BE2C (cell line): ENCODE measurements at regions not wholly inside any gene's neighbourhood (a gene's known extent, or its start where the extent isn't known, plus 50 kb on each side); places are given as distances from the start of the nearest gene placed in this dataset.

Experiments
- DNase-seq: peaks from one replicate; pipeline ENCODE4 v3.0.0-alpha.2; 2020
- H3K27me3 ChIP-seq: fragments of 250-450 bp; sonication (Bioruptor Pico); 2 replicates; pipeline ENCODE4 v1.5.1; 2020; ENCODE audit warnings: mild to moderate bottlenecking
- H3K36me3 ChIP-seq: fragments of 250-450 bp; sonication (Bioruptor Pico); 2 replicates; pipeline ENCODE4 v1.5.1; 2020; ENCODE audit warnings: mild to moderate bottlenecking
- H3K4me1 ChIP-seq: fragments of 250-450 bp; sonication (Bioruptor Pico); 2 replicates; pipeline ENCODE4 v1.5.1; 2020
- H3K4me3 ChIP-seq: 2 replicates; pipeline ENCODE4 v1.5.1; 2011; ENCODE audit warnings: low read depth, low read length
- H3K9me3 ChIP-seq: fragments of 250-450 bp; sonication (Bioruptor Pico); 2 replicates; pipeline ENCODE4 v1.5.1; 2020
- TF ChIP-seq, protein P1 (sequence below): IDR thresholded peaks from 2 replicates; pipeline ENCODE4 v1.5.1; 2012; ENCODE audit warnings: mild to moderate bottlenecking, low read depth, low read length

DNA sequence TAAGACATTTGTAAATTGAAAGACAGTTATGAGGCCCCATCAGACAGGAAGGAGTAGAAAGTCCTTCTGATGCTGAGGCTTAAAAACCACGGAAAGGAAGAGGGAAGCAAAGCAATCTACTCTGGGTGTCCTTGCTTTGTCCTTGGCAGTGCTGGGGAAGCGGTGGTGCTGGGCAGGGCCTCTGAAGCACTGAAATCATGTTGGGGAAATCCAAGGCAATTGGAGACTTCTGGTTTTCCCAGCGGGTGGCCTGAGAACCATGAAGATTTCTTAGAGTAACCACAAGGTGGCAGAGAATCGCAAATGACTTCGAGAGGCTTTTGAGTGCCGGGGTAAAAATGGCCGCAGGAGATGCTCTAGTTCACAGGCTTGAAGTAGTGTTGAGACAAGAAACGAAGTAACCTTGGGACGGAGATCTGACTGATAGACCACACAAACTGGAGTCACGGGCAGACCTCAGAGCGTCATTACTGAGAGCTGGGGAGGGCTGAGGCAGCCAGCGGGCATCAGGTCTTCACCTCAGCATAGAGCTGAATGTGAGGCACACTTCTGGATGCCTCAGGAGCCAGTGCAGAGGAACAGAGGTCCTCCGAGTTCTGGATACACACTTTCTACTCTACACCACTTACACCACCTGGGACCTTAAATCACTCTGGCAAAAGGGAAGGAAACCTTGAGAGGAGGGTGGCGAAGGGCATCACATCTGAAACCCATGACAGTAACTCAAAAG lies 130.7 kb upstream of the GPRIN3 start:
- H3K9me3 ChIP-seq: no peaks in the 10 kb centered on the region
- H3K4me3 ChIP-seq: peak overlapping the region; percentile 14; the same call in 1 of the 2 replicates
- peak; percentile 51 for DNase-seq
- H3K36me3 ChIP-seq: no peaks in the 10 kb centered on the region
- H3K4me1 ChIP-seq: no peaks in the 10 kb centered on the region
- TF ChIP-seq, protein P1, sequence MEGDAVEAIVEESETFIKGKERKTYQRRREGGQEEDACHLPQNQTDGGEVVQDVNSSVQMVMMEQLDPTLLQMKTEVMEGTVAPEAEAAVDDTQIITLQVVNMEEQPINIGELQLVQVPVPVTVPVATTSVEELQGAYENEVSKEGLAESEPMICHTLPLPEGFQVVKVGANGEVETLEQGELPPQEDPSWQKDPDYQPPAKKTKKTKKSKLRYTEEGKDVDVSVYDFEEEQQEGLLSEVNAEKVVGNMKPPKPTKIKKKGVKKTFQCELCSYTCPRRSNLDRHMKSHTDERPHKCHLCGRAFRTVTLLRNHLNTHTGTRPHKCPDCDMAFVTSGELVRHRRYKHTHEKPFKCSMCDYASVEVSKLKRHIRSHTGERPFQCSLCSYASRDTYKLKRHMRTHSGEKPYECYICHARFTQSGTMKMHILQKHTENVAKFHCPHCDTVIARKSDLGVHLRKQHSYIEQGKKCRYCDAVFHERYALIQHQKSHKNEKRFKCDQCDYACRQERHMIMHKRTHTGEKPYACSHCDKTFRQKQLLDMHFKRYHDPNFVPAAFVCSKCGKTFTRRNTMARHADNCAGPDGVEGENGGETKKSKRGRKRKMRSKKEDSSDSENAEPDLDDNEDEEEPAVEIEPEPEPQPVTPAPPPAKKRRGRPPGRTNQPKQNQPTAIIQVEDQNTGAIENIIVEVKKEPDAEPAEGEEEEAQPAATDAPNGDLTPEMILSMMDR: peak; percentile 67
- peaks cover 4% of the 10 kb centered on the region; the same call in 1 of the 2 replicates for H3K27me3 ChIP-seq

DNA sequence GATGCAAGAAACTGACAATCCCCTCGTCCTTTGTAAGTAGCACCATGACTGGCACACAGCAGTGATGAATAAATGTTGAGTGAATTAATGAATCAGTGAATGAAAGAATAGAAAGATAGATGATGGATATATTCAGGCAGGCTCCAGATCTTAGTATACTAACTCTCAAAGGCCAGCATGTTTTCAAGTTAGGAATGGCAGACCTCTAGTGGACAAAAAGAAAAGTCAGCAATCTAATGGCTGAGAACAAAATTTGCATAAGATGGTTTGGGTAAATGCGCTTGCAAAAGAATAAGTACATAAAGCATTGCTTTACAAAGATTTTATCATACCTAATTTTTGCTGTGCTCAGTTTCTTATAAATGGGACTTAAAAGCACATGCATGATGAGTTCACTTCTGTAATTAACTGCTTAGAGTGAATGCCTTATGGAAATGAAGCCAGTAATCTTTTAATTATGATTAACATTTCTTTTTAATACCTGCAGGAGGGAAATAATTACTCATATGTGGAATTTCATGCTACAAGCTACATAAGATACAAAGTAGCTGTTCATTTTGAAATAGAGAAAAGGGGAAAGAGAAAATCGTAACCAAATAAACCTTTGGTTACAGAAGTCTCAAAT lies 126.9 kb upstream of the GPRIN3 start:
- TF ChIP-seq, protein P1: peak; percentile 80
- DNase-seq: no peak

DNA sequence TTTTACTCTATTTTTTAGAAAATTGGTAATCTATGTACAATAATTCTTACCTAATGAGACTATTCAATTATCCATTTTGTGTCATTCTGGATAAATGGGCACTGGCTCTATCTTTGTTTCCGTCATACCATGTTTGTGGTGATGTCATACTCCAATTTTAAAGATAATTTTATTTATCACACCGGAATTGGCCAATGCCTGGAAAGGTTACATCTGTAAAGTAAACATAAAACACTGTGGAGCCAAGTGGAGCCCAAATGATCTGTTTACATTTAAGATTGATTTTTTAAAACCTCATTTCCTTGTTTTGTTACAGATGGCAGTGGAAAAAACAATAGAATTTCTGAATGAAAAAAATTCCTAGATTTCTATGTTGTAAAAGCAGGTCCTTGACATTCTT lies 120.2 kb upstream of the GPRIN3 start:
- TF ChIP-seq, protein P1: no peak
- Histone ChIP-seq H3K27me3 (no peaks in the 10 kb centered on the region), H3K4me3 (no peak overlapping the region), H3K4me1 (no peaks in the 10 kb centered on the region), H3K36me3 (no peaks in the 10 kb centered on the region), H3K9me3 (no peaks in the 10 kb centered on the region)
- no peak for DNase-seq

More for the DNA sequence above, 126.9 kb upstream of the GPRIN3 start:
- no peaks in the 10 kb centered on the region for H3K36me3 ChIP-seq
- no peak overlapping the region for H3K4me3 ChIP-seq
- no peaks in the 10 kb centered on the region for H3K9me3 ChIP-seq
- H3K4me1 ChIP-seq: no peaks in the 10 kb centered on the region
- H3K27me3 ChIP-seq: peaks cover 4% of the 10 kb centered on the region; the same call in 1 of the 2 replicates

DNA sequence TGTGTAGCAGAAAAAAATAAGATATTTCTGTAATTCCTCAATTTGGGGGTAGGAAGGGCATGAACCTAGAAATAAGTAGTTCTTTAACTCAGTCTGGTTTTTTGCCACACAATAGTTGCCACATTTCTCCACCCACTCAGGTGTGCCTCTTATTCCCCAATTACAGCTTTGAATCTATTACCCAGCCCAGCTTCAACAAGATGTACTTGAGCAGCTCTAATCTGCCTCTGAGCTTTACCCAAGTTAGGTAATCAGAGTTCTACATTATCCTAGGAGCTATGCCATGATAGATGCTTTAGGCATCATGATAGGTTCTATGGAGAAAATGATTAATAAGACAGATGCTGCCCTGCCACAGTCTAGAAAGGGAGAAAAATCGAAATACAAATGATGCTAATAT lies 117.4 kb upstream of the GPRIN3 start:
- H3K36me3 ChIP-seq: no peaks in the 10 kb centered on the region
- DNase-seq: no peak

DNA sequence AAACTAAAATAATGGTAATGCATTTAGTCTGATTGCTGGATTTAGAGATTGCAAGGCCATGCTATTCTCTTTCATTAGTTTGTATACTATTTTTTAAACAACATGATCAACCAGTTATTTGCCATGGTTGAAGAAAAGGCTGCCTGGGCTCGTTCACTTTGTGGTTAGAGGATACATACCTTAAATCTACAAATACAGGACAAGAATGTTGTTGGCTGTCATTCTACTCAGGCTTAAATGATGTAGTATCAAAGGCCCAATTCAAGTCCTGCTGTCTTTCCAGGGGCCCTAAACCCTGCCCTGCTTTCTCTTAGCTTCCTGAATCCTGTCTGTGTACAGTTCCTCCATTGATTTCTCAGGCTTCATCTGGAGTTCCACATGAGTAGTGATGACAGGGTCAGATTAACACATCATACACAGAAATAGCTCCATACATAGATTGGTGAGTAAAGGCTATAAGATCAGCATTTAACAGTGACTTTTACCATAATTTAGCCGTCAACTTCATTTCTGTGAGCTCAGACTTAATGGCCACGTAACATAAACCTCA lies 114.9 kb upstream of the GPRIN3 start:
- Histone ChIP-seq H3K4me3 (no peak overlapping the region), H3K36me3 (no peaks in the 10 kb centered on the region), H3K27me3 (no peaks in the 10 kb centered on the region), H3K4me1 (no peaks in the 10 kb centered on the region), H3K9me3 (no peaks in the 10 kb centered on the region)
- TF ChIP-seq, protein P1: no peak
- no peak for DNase-seq

More for the DNA sequence above, 117.4 kb upstream of the GPRIN3 start:
- Histone ChIP-seq H3K4me3 (no peak overlapping the region), H3K9me3 (no peaks in the 10 kb centered on the region), H3K4me1 (no peaks in the 10 kb centered on the region), H3K27me3 (no peaks in the 10 kb centered on the region)
- TF ChIP-seq, protein P1: no peak

DNA sequence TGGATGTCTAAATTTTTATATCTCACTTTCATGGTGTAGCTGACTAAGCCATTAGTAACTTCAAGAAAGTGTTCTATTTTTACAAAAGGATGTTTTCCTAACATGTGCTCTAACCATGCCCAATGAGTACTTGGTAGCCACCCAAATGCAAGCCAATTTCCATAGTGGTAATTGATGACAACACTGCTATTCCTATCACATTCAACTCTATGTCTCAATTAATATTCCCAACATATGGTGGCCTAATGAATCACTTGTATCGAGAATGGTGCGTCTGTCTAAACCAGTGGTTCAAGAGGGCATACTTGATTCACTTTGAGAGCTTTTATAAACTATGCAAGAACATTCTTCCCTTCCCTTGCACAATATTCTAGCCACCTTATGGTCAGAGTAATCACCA lies 112.9 kb upstream of the GPRIN3 start:
- Histone ChIP-seq H3K36me3 (no peaks in the 10 kb centered on the region), H3K27me3 (no peaks in the 10 kb centered on the region), H3K4me3 (no peak overlapping the region), H3K4me1 (no peaks in the 10 kb centered on the region), H3K9me3 (no peaks in the 10 kb centered on the region)
- TF ChIP-seq, protein P1: no peak
- no peak for DNase-seq
